Transverse colon (tissue), 4 donors: ENCODE measurements at regions not wholly inside any gene's neighbourhood (a gene's known extent, or its start where the extent isn't known, plus 50 kb on each side); places are given as distances from the start of the nearest gene placed in this dataset.

Source experiments
- POLR2AphosphoS5 ChIP-seq, 3 donors: sonication (generic); formaldehyde crosslinking; IDR thresholded peaks; one replicate each; pipeline ENCODE4 v1.6.1; 2016; ENCODE audit warnings: antibody characterized with exemption in 3 of 3
- TF ChIP-seq, protein P1 (sequence below), 5 experiments: fragments of 200-600 bp in 3 of 5; fragments of 450-650 bp in 2 of 5; sonication (generic) in 3 of 5; IDR thresholded peaks; 1 replicate in 2 of 5; 2 replicates in 3 of 5; pipeline ENCODE4 v1.5.1; 2016 to 2017; ENCODE audit warnings: antibody characterized with exemption in 5 of 5, inconsistent platforms in 3 of 5, mild to moderate bottlenecking in 2 of 5, moderate library complexity in 1 of 5

DNA sequence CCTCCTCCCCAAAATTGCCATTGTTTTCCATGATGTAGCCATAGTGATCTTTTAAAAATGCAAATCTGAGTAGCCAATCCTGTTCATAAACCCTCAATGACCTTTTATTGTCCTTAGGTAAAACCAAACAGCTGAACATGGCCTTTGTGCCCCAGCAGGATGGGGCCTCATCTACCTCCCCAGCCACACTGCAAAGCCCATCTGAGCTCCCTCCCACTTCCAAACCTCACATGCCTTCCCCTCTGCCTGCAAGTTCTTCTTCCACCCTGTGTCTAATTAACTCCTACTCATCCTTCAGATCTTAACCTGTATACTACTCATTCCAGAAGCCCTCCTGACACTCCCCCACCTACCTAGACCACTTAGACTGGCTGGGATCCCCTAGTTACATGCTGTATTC, 178.8 kb upstream of the NPVF start:
- TF ChIP-seq, protein P1, sequence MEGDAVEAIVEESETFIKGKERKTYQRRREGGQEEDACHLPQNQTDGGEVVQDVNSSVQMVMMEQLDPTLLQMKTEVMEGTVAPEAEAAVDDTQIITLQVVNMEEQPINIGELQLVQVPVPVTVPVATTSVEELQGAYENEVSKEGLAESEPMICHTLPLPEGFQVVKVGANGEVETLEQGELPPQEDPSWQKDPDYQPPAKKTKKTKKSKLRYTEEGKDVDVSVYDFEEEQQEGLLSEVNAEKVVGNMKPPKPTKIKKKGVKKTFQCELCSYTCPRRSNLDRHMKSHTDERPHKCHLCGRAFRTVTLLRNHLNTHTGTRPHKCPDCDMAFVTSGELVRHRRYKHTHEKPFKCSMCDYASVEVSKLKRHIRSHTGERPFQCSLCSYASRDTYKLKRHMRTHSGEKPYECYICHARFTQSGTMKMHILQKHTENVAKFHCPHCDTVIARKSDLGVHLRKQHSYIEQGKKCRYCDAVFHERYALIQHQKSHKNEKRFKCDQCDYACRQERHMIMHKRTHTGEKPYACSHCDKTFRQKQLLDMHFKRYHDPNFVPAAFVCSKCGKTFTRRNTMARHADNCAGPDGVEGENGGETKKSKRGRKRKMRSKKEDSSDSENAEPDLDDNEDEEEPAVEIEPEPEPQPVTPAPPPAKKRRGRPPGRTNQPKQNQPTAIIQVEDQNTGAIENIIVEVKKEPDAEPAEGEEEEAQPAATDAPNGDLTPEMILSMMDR (IDR thresholded peaks at IDR 0.05), result no peak
- no peak for TF ChIP-seq POLR2AphosphoS5 (IDR thresholded peaks at IDR 0.05)
